K562 (cell line): ENCODE measurements at regions not wholly inside any gene's neighbourhood (a gene's known extent, or its start where the extent isn't known, plus 50 kb on each side); places are given as distances from the start of the nearest gene placed in this dataset.
A peak's percentile ranks its signal among the peaks of the same experiment; 100 is the strongest.

Experiments
- CXXC5 ChIP-seq: fragments of 250-450 bp; sonication (Bioruptor Pico); IDR thresholded peaks from 2 replicates; pipeline ENCODE4 v1.8.0; 2022; ENCODE audit warnings: inconsistent platforms, mild to moderate bottlenecking, moderate library complexity
- HNRNPK ChIP-seq: fragments of 200-400 bp; formaldehyde crosslinking; IDR thresholded peaks from one replicate; pipeline ENCODE4 v1.6.1; 2018; ENCODE audit warnings: mild to moderate bottlenecking, low read depth, low read length; ENCODE audit not compliant: poor library complexity, severe bottlenecking
- KLF16 ChIP-seq: IDR thresholded peaks from 2 replicates; pipeline ENCODE4 v1.6.1; 2016; ENCODE audit warnings: antibody characterized with exemption
- NFIC ChIP-seq: fragments of 450-650 bp; IDR thresholded peaks from 2 replicates; pipeline ENCODE4 v1.6.1; 2017; ENCODE audit warnings: mild to moderate bottlenecking, inconsistent platforms
- PML ChIP-seq: IDR thresholded peaks from 2 replicates; pipeline ENCODE4 v1.6.1; 2012; ENCODE audit warnings: low read length, inconsistent platforms
- RBM22 ChIP-seq: fragments of 200-400 bp; formaldehyde crosslinking; IDR thresholded peaks from 2 replicates; pipeline ENCODE4 v1.6.1; 2018; ENCODE audit warnings: low read length, low read depth; ENCODE audit not compliant: poor library complexity, severe bottlenecking
- SP2 ChIP-seq: IDR thresholded peaks from 2 replicates; pipeline ENCODE4 v1.6.1; 2011; ENCODE audit warnings: mild to moderate bottlenecking, low read depth, low read length, moderate library complexity; ENCODE audit not compliant: poor library complexity, severe bottlenecking; ENCODE audit errors: extremely low read depth
- SREBF1 ChIP-seq: fragments of 150-350 bp; IDR thresholded peaks from 2 replicates; pipeline ENCODE4 v1.6.1; 2014; ENCODE audit warnings: antibody characterized with exemption, low read depth, low read length, borderline replicate concordance
- ZNF764 ChIP-seq: fragments of 250-450 bp; sonication (Bioruptor Pico); IDR thresholded peaks from 2 replicates; pipeline ENCODE4 v1.4.0; 2020; ENCODE audit warnings: low read depth, mild to moderate bottlenecking, moderate library complexity
- TF ChIP-seq, protein P1 (sequence below): fragments of 200-600 bp; sonication (generic); IDR thresholded peaks from one replicate; pipeline ENCODE4 v1.6.1; 2012; ENCODE audit warnings: mild to moderate bottlenecking, low read depth, low read length, inconsistent platforms
- TF ChIP-seq, protein P2 (sequence below): conservative IDR thresholded peaks from 2 replicates; pipeline ENCODE4 v1.6.1; 2011; ENCODE audit warnings: low read depth, mild to moderate bottlenecking, low read length; ENCODE audit not compliant: control insufficient read depth
- TF ChIP-seq, protein P3 (sequence below): sonication (generic); formaldehyde crosslinking; IDR thresholded peaks from 2 replicates; pipeline ENCODE4 v1.4.0; 2020; ENCODE audit warnings: mild to moderate bottlenecking, missing genetic modification reagents
- TF ChIP-seq, protein P4 (sequence below): fragments of 250-450 bp; sonication (Bioruptor Pico); IDR thresholded peaks from 2 replicates; pipeline ENCODE4 v1.6.1; 2021; ENCODE audit warnings: mild to moderate bottlenecking

DNA sequence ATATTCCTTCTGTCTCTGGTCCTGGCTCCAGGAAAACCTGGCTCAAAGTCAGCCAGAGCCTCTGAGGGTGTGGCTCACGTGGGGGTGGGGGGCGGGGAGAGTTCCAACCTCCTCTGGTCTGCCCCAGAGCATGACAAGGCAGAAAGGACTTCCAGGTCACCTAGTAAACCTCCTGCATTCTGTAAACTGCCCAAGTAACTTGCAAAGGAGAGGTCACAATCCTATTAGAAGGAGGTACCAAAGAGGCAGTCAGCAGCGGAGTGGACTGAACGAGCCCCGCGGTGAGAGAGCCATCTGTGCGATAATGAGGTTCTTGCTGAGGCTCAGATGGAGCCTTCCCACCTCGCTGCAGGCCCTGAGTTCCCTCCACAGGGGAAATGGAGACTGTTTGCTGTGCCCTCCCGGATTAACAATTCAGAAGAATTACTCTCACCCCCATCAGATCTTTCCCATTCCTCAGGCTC lies 58.9 kb upstream of the GATA6 start (continued):
- TF ChIP-seq, protein P1, sequence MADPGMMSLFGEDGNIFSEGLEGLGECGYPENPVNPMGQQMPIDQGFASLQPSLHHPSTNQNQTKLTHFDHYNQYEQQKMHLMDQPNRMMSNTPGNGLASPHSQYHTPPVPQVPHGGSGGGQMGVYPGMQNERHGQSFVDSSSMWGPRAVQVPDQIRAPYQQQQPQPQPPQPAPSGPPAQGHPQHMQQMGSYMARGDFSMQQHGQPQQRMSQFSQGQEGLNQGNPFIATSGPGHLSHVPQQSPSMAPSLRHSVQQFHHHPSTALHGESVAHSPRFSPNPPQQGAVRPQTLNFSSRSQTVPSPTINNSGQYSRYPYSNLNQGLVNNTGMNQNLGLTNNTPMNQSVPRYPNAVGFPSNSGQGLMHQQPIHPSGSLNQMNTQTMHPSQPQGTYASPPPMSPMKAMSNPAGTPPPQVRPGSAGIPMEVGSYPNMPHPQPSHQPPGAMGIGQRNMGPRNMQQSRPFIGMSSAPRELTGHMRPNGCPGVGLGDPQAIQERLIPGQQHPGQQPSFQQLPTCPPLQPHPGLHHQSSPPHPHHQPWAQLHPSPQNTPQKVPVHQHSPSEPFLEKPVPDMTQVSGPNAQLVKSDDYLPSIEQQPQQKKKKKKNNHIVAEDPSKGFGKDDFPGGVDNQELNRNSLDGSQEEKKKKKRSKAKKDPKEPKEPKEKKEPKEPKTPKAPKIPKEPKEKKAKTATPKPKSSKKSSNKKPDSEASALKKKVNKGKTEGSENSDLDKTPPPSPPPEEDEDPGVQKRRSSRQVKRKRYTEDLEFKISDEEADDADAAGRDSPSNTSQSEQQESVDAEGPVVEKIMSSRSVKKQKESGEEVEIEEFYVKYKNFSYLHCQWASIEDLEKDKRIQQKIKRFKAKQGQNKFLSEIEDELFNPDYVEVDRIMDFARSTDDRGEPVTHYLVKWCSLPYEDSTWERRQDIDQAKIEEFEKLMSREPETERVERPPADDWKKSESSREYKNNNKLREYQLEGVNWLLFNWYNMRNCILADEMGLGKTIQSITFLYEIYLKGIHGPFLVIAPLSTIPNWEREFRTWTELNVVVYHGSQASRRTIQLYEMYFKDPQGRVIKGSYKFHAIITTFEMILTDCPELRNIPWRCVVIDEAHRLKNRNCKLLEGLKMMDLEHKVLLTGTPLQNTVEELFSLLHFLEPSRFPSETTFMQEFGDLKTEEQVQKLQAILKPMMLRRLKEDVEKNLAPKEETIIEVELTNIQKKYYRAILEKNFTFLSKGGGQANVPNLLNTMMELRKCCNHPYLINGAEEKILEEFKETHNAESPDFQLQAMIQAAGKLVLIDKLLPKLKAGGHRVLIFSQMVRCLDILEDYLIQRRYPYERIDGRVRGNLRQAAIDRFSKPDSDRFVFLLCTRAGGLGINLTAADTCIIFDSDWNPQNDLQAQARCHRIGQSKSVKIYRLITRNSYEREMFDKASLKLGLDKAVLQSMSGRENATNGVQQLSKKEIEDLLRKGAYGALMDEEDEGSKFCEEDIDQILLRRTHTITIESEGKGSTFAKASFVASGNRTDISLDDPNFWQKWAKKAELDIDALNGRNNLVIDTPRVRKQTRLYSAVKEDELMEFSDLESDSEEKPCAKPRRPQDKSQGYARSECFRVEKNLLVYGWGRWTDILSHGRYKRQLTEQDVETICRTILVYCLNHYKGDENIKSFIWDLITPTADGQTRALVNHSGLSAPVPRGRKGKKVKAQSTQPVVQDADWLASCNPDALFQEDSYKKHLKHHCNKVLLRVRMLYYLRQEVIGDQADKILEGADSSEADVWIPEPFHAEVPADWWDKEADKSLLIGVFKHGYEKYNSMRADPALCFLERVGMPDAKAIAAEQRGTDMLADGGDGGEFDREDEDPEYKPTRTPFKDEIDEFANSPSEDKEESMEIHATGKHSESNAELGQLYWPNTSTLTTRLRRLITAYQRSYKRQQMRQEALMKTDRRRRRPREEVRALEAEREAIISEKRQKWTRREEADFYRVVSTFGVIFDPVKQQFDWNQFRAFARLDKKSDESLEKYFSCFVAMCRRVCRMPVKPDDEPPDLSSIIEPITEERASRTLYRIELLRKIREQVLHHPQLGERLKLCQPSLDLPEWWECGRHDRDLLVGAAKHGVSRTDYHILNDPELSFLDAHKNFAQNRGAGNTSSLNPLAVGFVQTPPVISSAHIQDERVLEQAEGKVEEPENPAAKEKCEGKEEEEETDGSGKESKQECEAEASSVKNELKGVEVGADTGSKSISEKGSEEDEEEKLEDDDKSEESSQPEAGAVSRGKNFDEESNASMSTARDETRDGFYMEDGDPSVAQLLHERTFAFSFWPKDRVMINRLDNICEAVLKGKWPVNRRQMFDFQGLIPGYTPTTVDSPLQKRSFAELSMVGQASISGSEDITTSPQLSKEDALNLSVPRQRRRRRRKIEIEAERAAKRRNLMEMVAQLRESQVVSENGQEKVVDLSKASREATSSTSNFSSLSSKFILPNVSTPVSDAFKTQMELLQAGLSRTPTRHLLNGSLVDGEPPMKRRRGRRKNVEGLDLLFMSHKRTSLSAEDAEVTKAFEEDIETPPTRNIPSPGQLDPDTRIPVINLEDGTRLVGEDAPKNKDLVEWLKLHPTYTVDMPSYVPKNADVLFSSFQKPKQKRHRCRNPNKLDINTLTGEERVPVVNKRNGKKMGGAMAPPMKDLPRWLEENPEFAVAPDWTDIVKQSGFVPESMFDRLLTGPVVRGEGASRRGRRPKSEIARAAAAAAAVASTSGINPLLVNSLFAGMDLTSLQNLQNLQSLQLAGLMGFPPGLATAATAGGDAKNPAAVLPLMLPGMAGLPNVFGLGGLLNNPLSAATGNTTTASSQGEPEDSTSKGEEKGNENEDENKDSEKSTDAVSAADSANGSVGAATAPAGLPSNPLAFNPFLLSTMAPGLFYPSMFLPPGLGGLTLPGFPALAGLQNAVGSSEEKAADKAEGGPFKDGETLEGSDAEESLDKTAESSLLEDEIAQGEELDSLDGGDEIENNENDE, result no peak
- TF ChIP-seq, protein P2, sequence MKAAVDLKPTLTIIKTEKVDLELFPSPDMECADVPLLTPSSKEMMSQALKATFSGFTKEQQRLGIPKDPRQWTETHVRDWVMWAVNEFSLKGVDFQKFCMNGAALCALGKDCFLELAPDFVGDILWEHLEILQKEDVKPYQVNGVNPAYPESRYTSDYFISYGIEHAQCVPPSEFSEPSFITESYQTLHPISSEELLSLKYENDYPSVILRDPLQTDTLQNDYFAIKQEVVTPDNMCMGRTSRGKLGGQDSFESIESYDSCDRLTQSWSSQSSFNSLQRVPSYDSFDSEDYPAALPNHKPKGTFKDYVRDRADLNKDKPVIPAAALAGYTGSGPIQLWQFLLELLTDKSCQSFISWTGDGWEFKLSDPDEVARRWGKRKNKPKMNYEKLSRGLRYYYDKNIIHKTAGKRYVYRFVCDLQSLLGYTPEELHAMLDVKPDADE, result no peak
- TF ChIP-seq CXXC5 (peak; percentile 48; the same call in 1 of the 2 replicates), KLF16 (no peak), ZNF764 (CRISPR knock-in tag) (no peak), SP2 (no peak), RBM22 (no peak), HNRNPK (no peak), PML (no peak), NFIC (peak; percentile 48), SREBF1 (no peak)
- TF ChIP-seq, protein P3, sequence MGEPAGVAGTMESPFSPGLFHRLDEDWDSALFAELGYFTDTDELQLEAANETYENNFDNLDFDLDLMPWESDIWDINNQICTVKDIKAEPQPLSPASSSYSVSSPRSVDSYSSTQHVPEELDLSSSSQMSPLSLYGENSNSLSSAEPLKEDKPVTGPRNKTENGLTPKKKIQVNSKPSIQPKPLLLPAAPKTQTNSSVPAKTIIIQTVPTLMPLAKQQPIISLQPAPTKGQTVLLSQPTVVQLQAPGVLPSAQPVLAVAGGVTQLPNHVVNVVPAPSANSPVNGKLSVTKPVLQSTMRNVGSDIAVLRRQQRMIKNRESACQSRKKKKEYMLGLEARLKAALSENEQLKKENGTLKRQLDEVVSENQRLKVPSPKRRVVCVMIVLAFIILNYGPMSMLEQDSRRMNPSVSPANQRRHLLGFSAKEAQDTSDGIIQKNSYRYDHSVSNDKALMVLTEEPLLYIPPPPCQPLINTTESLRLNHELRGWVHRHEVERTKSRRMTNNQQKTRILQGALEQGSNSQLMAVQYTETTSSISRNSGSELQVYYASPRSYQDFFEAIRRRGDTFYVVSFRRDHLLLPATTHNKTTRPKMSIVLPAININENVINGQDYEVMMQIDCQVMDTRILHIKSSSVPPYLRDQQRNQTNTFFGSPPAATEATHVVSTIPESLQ (CRISPR knock-in tag), result no peak
- TF ChIP-seq, protein P4, sequence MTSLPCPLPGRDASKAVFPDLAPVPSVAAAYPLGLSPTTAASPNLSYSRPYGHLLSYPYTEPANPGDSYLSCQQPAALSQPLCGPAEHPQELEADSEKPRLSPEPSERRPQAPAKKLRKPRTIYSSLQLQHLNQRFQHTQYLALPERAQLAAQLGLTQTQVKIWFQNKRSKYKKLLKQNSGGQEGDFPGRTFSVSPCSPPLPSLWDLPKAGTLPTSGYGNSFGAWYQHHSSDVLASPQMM (CRISPR knock-in tag), result no peak
